ENCODE measurements at regions not wholly inside any gene's neighbourhood (a gene's known extent, or its start where the extent isn't known, plus 50 kb on each side); places are given as distances from the start of the nearest gene placed in this dataset.

DNA sequence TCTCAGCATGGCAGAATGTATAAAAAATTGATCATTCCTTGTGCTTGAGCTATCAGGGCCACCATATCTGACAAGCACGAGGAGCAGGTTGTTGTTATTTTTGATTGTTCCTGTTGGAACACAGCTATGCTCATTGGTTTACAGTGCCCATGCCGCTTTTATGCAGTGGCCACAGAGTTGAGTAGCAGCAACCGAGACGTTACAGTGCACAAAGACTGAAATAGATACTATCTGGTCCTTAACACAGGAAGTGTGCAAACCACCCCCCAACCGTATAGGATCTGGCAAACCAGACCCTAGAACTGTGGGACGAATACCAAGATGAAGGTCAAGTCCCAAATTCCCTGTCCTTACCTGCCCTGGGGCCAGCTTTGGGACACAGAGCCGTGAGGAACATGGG is 216.6 kb downstream of the KLF6 start:
- TF ChIP-seq, protein P1, sequence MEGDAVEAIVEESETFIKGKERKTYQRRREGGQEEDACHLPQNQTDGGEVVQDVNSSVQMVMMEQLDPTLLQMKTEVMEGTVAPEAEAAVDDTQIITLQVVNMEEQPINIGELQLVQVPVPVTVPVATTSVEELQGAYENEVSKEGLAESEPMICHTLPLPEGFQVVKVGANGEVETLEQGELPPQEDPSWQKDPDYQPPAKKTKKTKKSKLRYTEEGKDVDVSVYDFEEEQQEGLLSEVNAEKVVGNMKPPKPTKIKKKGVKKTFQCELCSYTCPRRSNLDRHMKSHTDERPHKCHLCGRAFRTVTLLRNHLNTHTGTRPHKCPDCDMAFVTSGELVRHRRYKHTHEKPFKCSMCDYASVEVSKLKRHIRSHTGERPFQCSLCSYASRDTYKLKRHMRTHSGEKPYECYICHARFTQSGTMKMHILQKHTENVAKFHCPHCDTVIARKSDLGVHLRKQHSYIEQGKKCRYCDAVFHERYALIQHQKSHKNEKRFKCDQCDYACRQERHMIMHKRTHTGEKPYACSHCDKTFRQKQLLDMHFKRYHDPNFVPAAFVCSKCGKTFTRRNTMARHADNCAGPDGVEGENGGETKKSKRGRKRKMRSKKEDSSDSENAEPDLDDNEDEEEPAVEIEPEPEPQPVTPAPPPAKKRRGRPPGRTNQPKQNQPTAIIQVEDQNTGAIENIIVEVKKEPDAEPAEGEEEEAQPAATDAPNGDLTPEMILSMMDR (IDR thresholded peaks at IDR 0.05 in 4 of 5, conservative IDR thresholded peaks at IDR 0.05 in 1 of 5) = no peak
- TF ChIP-seq POLR2A (IDR thresholded peaks at IDR 0.05) = no peak

Measured in gastrocnemius medialis (tissue), 4 donors.